IMR-90 (cell line): ENCODE measurements at regions not wholly inside any gene's neighbourhood (a gene's known extent, or its start where the extent isn't known, plus 50 kb on each side); places are given as distances from the start of the nearest gene placed in this dataset.

Experiments
- ATAC-seq: fragments of 200-7000 bp; cut with Tn5 transposase; 2 replicates; pipeline ENCODE4 v1.9.1; 2020; ENCODE audit warnings: low read depth, mild to moderate bottlenecking, moderate library complexity
- BruUV-seq: library from RNA; stranded (reverse); fragments of 400-500 nt; replicated peaks from 2 replicates; lab custom pipeline; 2021; lab: Mats Ljungman, UMichigan
- CTCF ChIA-PET: fragments of 300-600 bp; formaldehyde crosslinking; extraction: SDS; loops from one replicate; lab custom pipeline; 2021; ENCODE audit warnings: antibody characterized with exemption; lab: Yijun Ruan, JAX
- POLR2A ChIA-PET: fragments of 300-600 bp; sonication (Branson Sonifier 250); formaldehyde crosslinking; loops from one replicate; lab custom pipeline; 2022; ENCODE audit warnings: antibody characterized with exemption; ENCODE audit not compliant: unreplicated experiment; lab: Charles Lee
- DNase-seq: peaks from one replicate; pipeline ENCODE4 v3.0.0; 2013
- H2AFZ ChIP-seq: replicated peaks from 2 replicates; pipeline ENCODE3; 2013; ENCODE audit warnings: low read length, mild to moderate bottlenecking; ENCODE audit not compliant: poor library complexity
- H2AK5ac ChIP-seq: 2 replicates; pipeline ENCODE4 v1.6.1; 2013; ENCODE audit warnings: low read depth, low read length, inconsistent platforms
- H2AK9ac ChIP-seq: replicated peaks from 2 replicates; pipeline ENCODE3; 2013; ENCODE audit warnings: mild to moderate bottlenecking, low read depth, low read length, moderate library complexity; ENCODE audit not compliant: poor library complexity
- H2BK120ac ChIP-seq: 2 replicates; pipeline ENCODE4 v1.6.1; 2013; ENCODE audit warnings: low read depth, low read length, inconsistent platforms
- H2BK15ac ChIP-seq: 3 replicates; pipeline ENCODE4 v1.6.1; 2013; ENCODE audit warnings: low read depth, low read length, inconsistent platforms
- H2BK20ac ChIP-seq: 2 replicates; pipeline ENCODE4 v1.6.1; 2013; ENCODE audit warnings: low read depth, mild to moderate bottlenecking, inconsistent platforms, low read length, moderate library complexity
- H2BK5ac ChIP-seq: 2 replicates; pipeline ENCODE4 v1.6.1; 2013; ENCODE audit warnings: mild to moderate bottlenecking, low read depth, low read length, inconsistent platforms; ENCODE audit not compliant: poor library complexity, severe bottlenecking
- H3K14ac ChIP-seq: replicated peaks from 2 replicates; pipeline ENCODE4 v1.6.1; 2013; ENCODE audit warnings: low read depth, low read length, inconsistent platforms
- H3K18ac ChIP-seq: 2 replicates; pipeline ENCODE4 v1.6.1; 2013; ENCODE audit warnings: low read depth, low read length, control low read depth
- H3K23ac ChIP-seq: 2 replicates; pipeline ENCODE4 v1.6.1; 2013; ENCODE audit warnings: low read depth, low read length, inconsistent platforms
- H3K27ac ChIP-seq: 2 replicates; pipeline ENCODE4 v1.5.1; 2013; ENCODE audit warnings: mild to moderate bottlenecking, control low read depth, low read length; ENCODE audit not compliant: insufficient read depth
- H3K27me3 ChIP-seq: 2 replicates; pipeline ENCODE4 v1.6.1; 2013; ENCODE audit warnings: low read length; ENCODE audit not compliant: control insufficient read depth, insufficient read depth
- H3K36me3 ChIP-seq: 2 replicates; pipeline ENCODE4 v1.6.1; 2013; ENCODE audit warnings: low read length, mixed read lengths; ENCODE audit not compliant: control insufficient read depth, insufficient read depth
- H3K4ac ChIP-seq: 2 replicates; pipeline ENCODE4 v1.6.1; 2013; ENCODE audit warnings: low read depth, low read length, inconsistent platforms
- H3K4me1 ChIP-seq: 2 replicates; pipeline ENCODE4 v1.6.1; 2013; ENCODE audit warnings: low read length, mixed read lengths; ENCODE audit not compliant: control insufficient read depth, insufficient read depth
- H3K4me2 ChIP-seq: 2 replicates; pipeline ENCODE4 v1.6.1; 2013; ENCODE audit warnings: low read depth, mild to moderate bottlenecking, control low read depth, low read length, moderate library complexity
- H3K4me3 ChIP-seq: 2 replicates; pipeline ENCODE4 v1.5.1; 2013; ENCODE audit warnings: low read depth, mild to moderate bottlenecking, control low read depth, low read length, moderate library complexity; ENCODE audit not compliant: insufficient read depth
- H3K56ac ChIP-seq: 2 replicates; pipeline ENCODE4 v1.6.1; 2013; ENCODE audit warnings: low read length, inconsistent platforms; ENCODE audit not compliant: insufficient read depth; ENCODE audit errors: extremely low read depth
- H3K79me1 ChIP-seq, 2 experiments: 2 replicates each; pipeline ENCODE4 v1.6.1; 2013; ENCODE audit warnings: low read length in 2 of 2, inconsistent platforms in 1 of 2, low read depth in 1 of 2
- H3K9ac ChIP-seq: 2 replicates; pipeline ENCODE4 v1.6.1; 2013; ENCODE audit warnings: low read depth, low read length, control low read depth
- H3K9me1 ChIP-seq: 2 replicates; pipeline ENCODE4 v1.6.1; 2013; ENCODE audit warnings: low read length, inconsistent platforms; ENCODE audit not compliant: insufficient read depth
- H3K9me3 ChIP-seq: 2 replicates; pipeline ENCODE4 v1.6.1; 2013; ENCODE audit warnings: low read length; ENCODE audit not compliant: control insufficient read depth, insufficient read depth
- H4K20me1 ChIP-seq: 2 replicates; pipeline ENCODE4 v1.6.1; 2013; ENCODE audit warnings: low read length, inconsistent platforms; ENCODE audit not compliant: insufficient read depth
- H4K5ac ChIP-seq: 2 replicates; pipeline ENCODE4 v1.6.1; 2013; ENCODE audit warnings: mild to moderate bottlenecking, low read depth, low read length, control low read depth
- H4K8ac ChIP-seq, 2 experiments: 2 replicates each; pipeline ENCODE4 v1.6.1; 2013; ENCODE audit warnings: low read depth in 2 of 2, low read length in 2 of 2, control low read depth in 1 of 2, inconsistent platforms in 1 of 2
- H4K91ac ChIP-seq: 2 replicates; pipeline ENCODE4 v1.6.1; 2013; ENCODE audit warnings: low read depth, low read length, inconsistent platforms; ENCODE audit not compliant: insufficient read depth
- CEBPB ChIP-seq: IDR thresholded peaks from 2 replicates; pipeline ENCODE4 v1.6.1; 2012; ENCODE audit warnings: low read depth, low read length, improper control_type of control experiment
- CHD1 ChIP-seq: IDR thresholded peaks from 2 replicates; pipeline ENCODE4 v1.6.1; 2012; ENCODE audit warnings: low read depth, low read length, improper control_type of control experiment
- FOS ChIP-seq: fragments of 150-350 bp; IDR thresholded peaks from 2 replicates; pipeline ENCODE4 v1.6.1; 2016; ENCODE audit warnings: low read depth, low read length
- SMC3 ChIP-seq: fragments of 150-350 bp; IDR thresholded peaks from 2 replicates; pipeline ENCODE4 v1.6.1; 2016; ENCODE audit warnings: low read depth, mild to moderate bottlenecking, antibody characterized with exemption, low read length, moderate library complexity
- WGBS, 2 experiments: methylation state at CpG; one replicate each; pipeline versions ENCODE4 v1.1.5 to v1.1.7; 2013; ENCODE audit warnings: missing lambda C conversion rate in 2 of 2; ENCODE audit not compliant: insufficient read length in 1 of 2; ENCODE audit errors: extremely low coverage in 2 of 2; 5-methylcytosine and 5-hydroxymethylcytosine counted together
- dilution Hi-C: fragments of 300-500 bp; cut with HindIII; formaldehyde crosslinking; loops from one replicate; pipeline ENCODE4 v1.14.3; 2018; ENCODE audit warnings: low sequenced_read_pairs; ENCODE audit not compliant: unreplicated experiment
- in situ Hi-C: fragments of 300-500 bp; cut with MboI; formaldehyde crosslinking; loops from 3 replicates; pipeline ENCODE4 v1.14.3; 2019; ENCODE audit warnings: low sequenced_read_pairs, inconsistent platforms, mixed read lengths
- intact Hi-C: fragments of 100-400 bp; cut with micrococcal nuclease; formaldehyde crosslinking; loops from 2 replicates; pipeline ENCODE4 v1.10.0; 2022

DNA sequence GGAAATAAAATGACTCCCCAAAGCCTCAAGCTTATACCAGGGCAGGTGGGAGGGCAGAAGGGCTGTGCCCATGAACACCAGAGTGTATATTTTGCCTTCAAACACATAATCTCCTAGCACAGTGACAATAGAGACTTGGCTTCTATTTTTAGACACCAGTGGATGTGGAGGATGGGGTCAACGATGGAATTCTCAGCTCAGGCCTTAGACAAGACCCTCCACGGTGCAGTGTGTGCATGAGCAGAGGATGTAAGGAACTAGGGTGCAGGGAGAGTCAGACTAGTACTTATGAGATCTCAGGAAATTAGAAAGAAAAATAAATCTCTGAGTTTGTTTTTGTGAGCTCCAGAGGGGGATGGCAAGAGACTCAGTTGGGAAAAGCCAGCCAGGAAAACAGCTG lies 113.6 kb upstream of the CADM1 start:
- dilution Hi-C loops = no loop called here
- Histone ChIP-seq H3K23ac (no peak overlapping the region), H3K9me1 (peaks cover 15% of the 10 kb centered on the region), H2AFZ (no peak overlapping the region), H3K4ac (peak overlapping the region; percentile 78; the same call in 1 of the 2 replicates), H2AK9ac (no peak overlapping the region), H3K27ac (no peak overlapping the region), H4K5ac (peak overlapping the region; percentile 0; the same call in 1 of the 2 replicates), H4K8ac (peak overlapping the region in 1 of 2 experiments; percentile 66; a peak in 3 of 4 replicates), H3K56ac (no peak overlapping the region), H3K4me3 (no peak overlapping the region), H3K79me1 (no peaks in the 10 kb centered on the region), H3K9me3 (no peaks in the 10 kb centered on the region), H2BK15ac (no peak overlapping the region; the same call in 2 of the 3 replicates), H3K36me3 (no peaks in the 10 kb centered on the region), H3K27me3 (no peaks in the 10 kb centered on the region), H2BK5ac (no peak overlapping the region), H3K4me2 (no peak overlapping the region), H3K18ac (peak overlapping the region; percentile 40), H4K91ac (peak overlapping the region; percentile 65; the same call in 1 of the 2 replicates), H2AK5ac (peak overlapping the region; percentile 72; the same call in 1 of the 2 replicates), H3K4me1 (peaks cover 16% of the 10 kb centered on the region), H3K9ac (no peak overlapping the region), H3K14ac (peak overlapping the region; percentile 77; the same call in 1 of the 2 replicates), H4K20me1 (peaks cover 3% of the 10 kb centered on the region; the same call in 1 of the 2 replicates), H2BK120ac (peak overlapping the region; percentile 88), H2BK20ac (peak overlapping the region; percentile 30)
- TF ChIP-seq FOS (no peak), SMC3 (no peak), CEBPB (no peak), CHD1 (no peak)
- BruUV-seq = no TSS peak
- POLR2A ChIA-PET = no interaction called here
- no CpG with 5 or more reads among the region's 2 CpGs for WGBS, 2 experiments
- CTCF ChIA-PET = no interaction called here
- ATAC-seq = peak; percentile 5; the same call in 1 of the 2 replicates
- intact Hi-C loops = loop anchor here (10.0 kb wide), 1 partner anchor 413 kb away; no protein-coding TSS in a partner anchor
- in situ Hi-C loops = no loop called here
- DNase-seq = peak; percentile 27
